ENCODE measurements at regions not wholly inside any gene's neighbourhood (a gene's known extent, or its start where the extent isn't known, plus 50 kb on each side); places are given as distances from the start of the nearest gene placed in this dataset.
A peak's percentile ranks its signal among the peaks of the same experiment; 100 is the strongest.
"Not testable (repeated sequence)": the region's sequence is repeated elsewhere in the genome, so short reads cannot be mapped to it uniquely, and the experiment has no call there.

GRCh38 chr18:57881818-57882413 lies 78.8 kb upstream of the ATP8B1 start:
- peak; percentile 75 for DNase-seq (ENCODE audit: low spot score)

- not testable (repeated sequence) for DNase-seq (ENCODE audit: low spot score)
These were observed 76.8 kb upstream of the ATP8B1 start for GRCh38 chr18:57879924-57880323.

- DNase-seq (ENCODE audit: low spot score), result no peak
These were observed 66.1 kb upstream of the ATP8B1 start for GRCh38 chr18:57869221-57869620.

- no peak for DNase-seq (ENCODE audit: low spot score)
These were observed 63.2 kb upstream of the ATP8B1 start for GRCh38 chr18:57866355-57866754.

- DNase-seq (ENCODE audit: low spot score), result no peak
These were observed 61.6 kb upstream of the ATP8B1 start for GRCh38 chr18:57864615-57865121.

- DNase-seq (ENCODE audit: low spot score), result no peak
These were observed 60.6 kb upstream of the ATP8B1 start for GRCh38 chr18:57863706-57864105.

- no peak for DNase-seq (ENCODE audit: low spot score)
These were observed 56.2 kb upstream of the ATP8B1 start for GRCh38 chr18:57859314-57859713.

- no peak for DNase-seq (ENCODE audit: low spot score)
These were observed 53.6 kb upstream of the ATP8B1 start for GRCh38 chr18:57856557-57857280.

GRCh38 chr18:57856128-57856527 lies 53.0 kb upstream of the ATP8B1 start:
- DNase-seq (ENCODE audit: low spot score), result no peak

- no peak for DNase-seq (ENCODE audit: low spot score)
These were observed 52.4 kb upstream of the ATP8B1 start for GRCh38 chr18:57855551-57855950.

GRCh38 chr18:57854726-57855125 lies 51.6 kb upstream of the ATP8B1 start:
- DNase-seq (ENCODE audit: low spot score), result no peak

GRCh38 chr18:57853864-57854263 lies 50.7 kb upstream of the ATP8B1 start:
- DNase-seq (ENCODE audit: low spot score), result no peak

GRCh38 chr18:57853133-57853532 lies 50.0 kb upstream of the ATP8B1 start:
- no peak for DNase-seq (ENCODE audit: low spot score)
